ENCODE measurements at regions not wholly inside any gene's neighbourhood (a gene's known extent, or its start where the extent isn't known, plus 50 kb on each side); places are given as distances from the start of the nearest gene placed in this dataset.

GRCh38 chr12:98359856-98360255 is 155.5 kb upstream of the TMPO start:
- TF ChIP-seq CTCF (IDR thresholded peaks at IDR 0.05 in 8 of 11, conservative IDR thresholded peaks at IDR 0.05 in 3 of 11), result no peak
- TF ChIP-seq POLR2A (IDR thresholded peaks at IDR 0.05), result no peak

Data from spleen (tissue), 7 donors.